Ovary (tissue), 3 donors: ENCODE measurements at regions not wholly inside any gene's neighbourhood (a gene's known extent, or its start where the extent isn't known, plus 50 kb on each side); places are given as distances from the start of the nearest gene placed in this dataset.

Experiments
- EP300 ChIP-seq: sonication (generic); formaldehyde crosslinking; IDR thresholded peaks from one replicate; pipeline ENCODE4 v1.6.1; 2017; ENCODE audit warnings: antibody characterized with exemption
- POLR2A ChIP-seq: fragments of 450-650 bp; IDR thresholded peaks from one replicate; pipeline ENCODE4 v1.6.1; 2017; ENCODE audit warnings: antibody characterized with exemption, mild to moderate bottlenecking, moderate library complexity
- TF ChIP-seq, protein P1 (sequence below), 3 donors: fragments of 450-650 bp in 2 of 3; fragments of 200-600 bp in 1 of 3; IDR thresholded peaks; one replicate each; pipeline versions ENCODE4 v1.5.1 to v1.8.0; 2016 to 2022; ENCODE audit warnings: antibody characterized with exemption in 3 of 3, mild to moderate bottlenecking in 1 of 3
- donor health status: DM: no; HTN: no; CAD: no.

DNA sequence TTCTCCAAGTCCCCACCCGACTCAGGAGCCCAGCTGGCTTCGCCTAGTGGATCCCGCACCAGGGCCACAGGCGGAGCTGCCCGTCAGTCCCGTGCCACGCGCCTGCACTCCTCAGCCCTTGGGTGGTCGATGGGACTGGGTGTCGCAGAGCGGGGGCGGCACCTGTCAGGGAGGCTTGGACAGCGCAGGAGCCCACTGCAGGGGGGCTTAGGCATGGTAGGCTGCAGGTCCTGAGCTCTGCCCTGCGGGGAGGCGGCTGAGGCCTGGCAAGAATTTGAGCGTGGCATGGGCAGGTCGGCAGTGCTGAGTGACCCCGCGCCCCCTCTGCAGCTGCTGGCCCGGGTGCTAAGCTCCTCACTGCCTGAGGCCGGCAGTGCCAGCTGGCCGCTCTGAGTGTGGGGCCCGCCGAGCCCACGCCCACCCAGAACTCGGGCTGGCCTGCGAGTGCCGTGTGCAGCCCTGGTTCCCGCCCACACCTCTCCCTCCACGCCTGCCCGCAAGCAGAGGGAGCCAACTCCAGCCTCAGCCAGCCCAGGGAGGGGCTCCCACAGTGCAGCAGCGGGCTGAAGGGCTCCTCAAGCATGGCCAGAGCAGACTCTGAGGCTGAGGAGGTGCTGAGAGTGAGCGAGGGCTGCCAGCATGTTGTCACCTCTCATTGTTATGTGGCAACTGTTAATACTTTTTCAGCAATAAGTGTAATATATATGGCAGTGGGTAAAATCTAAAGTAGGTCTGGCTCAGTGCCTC lies 548.4 kb upstream of the BRINP3 start:
- TF ChIP-seq, protein P1, sequence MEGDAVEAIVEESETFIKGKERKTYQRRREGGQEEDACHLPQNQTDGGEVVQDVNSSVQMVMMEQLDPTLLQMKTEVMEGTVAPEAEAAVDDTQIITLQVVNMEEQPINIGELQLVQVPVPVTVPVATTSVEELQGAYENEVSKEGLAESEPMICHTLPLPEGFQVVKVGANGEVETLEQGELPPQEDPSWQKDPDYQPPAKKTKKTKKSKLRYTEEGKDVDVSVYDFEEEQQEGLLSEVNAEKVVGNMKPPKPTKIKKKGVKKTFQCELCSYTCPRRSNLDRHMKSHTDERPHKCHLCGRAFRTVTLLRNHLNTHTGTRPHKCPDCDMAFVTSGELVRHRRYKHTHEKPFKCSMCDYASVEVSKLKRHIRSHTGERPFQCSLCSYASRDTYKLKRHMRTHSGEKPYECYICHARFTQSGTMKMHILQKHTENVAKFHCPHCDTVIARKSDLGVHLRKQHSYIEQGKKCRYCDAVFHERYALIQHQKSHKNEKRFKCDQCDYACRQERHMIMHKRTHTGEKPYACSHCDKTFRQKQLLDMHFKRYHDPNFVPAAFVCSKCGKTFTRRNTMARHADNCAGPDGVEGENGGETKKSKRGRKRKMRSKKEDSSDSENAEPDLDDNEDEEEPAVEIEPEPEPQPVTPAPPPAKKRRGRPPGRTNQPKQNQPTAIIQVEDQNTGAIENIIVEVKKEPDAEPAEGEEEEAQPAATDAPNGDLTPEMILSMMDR (IDR thresholded peaks at IDR 0.05) = no peak
- TF ChIP-seq POLR2A (no peak), EP300 (no peak)
